Kidney epithelial cell (primary cell): ENCODE measurements at regions not wholly inside any gene's neighbourhood (a gene's known extent, or its start where the extent isn't known, plus 50 kb on each side); places are given as distances from the start of the nearest gene placed in this dataset.

Experiments used
- DNase-seq: peaks from one replicate; pipeline ENCODE4 v3.0.0-alpha.2; 2010; ENCODE audit warnings: low read depth
- H3K27me3 ChIP-seq: 2 replicates; pipeline ENCODE4 v1.6.0; 2011; ENCODE audit warnings: low read length; ENCODE audit not compliant: control insufficient read depth, insufficient read depth
- H3K36me3 ChIP-seq: 2 replicates; pipeline ENCODE4 v1.5.1; 2011; ENCODE audit warnings: low read length; ENCODE audit not compliant: control insufficient read depth, insufficient read depth
- H3K4me3 ChIP-seq: 2 replicates; pipeline ENCODE4 v1.5.1; 2011; ENCODE audit warnings: low read depth, mild to moderate bottlenecking, control low read depth, low read length
- CTCF ChIP-seq: IDR thresholded peaks from 2 replicates; pipeline ENCODE4 v1.5.1; 2011; ENCODE audit warnings: mild to moderate bottlenecking, moderate library complexity, low read length, control low read depth, inconsistent platforms; ENCODE audit not compliant: insufficient read depth, poor library complexity, severe bottlenecking

GRCh38 chr1:5318143-5318816 lies 663.9 kb downstream of the AJAP1 start:
- TF ChIP-seq CTCF: no peak
- no peak for DNase-seq
- no peaks in the 10 kb centered on the region for H3K27me3 ChIP-seq

GRCh38 chr1:5317391-5317790 lies 663.0 kb downstream of the AJAP1 start:
- DNase-seq: no peak
- no peak overlapping the region for H3K4me3 ChIP-seq
- no peaks in the 10 kb centered on the region for H3K27me3 ChIP-seq
- no peaks in the 10 kb centered on the region for H3K36me3 ChIP-seq
- TF ChIP-seq CTCF: no peak

More at GRCh38 chr1:5318143-5318816, 663.9 kb downstream of the AJAP1 start:
- Histone ChIP-seq H3K4me3 (no peak overlapping the region), H3K36me3 (no peaks in the 10 kb centered on the region)

- Histone ChIP-seq H3K4me3 (no peak overlapping the region), H3K27me3 (no peaks in the 10 kb centered on the region), H3K36me3 (no peaks in the 10 kb centered on the region)
- TF ChIP-seq CTCF: no peak
- DNase-seq: no peak
These were observed 658.5 kb downstream of the AJAP1 start for GRCh38 chr1:5312862-5313261.

GRCh38 chr1:5312293-5312674 lies 657.9 kb downstream of the AJAP1 start:
- DNase-seq: no peak
- no peak for TF ChIP-seq CTCF
- no peaks in the 10 kb centered on the region for H3K27me3 ChIP-seq
- H3K36me3 ChIP-seq: no peaks in the 10 kb centered on the region
- H3K4me3 ChIP-seq: no peak overlapping the region

GRCh38 chr1:5311634-5312292 lies 657.4 kb downstream of the AJAP1 start:
- DNase-seq: no peak

More at GRCh38 chr1:5311634-5312292, 657.4 kb downstream of the AJAP1 start:
- Histone ChIP-seq H3K4me3 (no peak overlapping the region), H3K27me3 (no peaks in the 10 kb centered on the region), H3K36me3 (no peaks in the 10 kb centered on the region)
- TF ChIP-seq CTCF: no peak
